OCI-LY1 (cell line): ENCODE measurements at regions not wholly inside any gene's neighbourhood (a gene's known extent, or its start where the extent isn't known, plus 50 kb on each side); places are given as distances from the start of the nearest gene placed in this dataset.

ENCODE experiments used
- H2AFZ ChIP-seq: fragments of 200-600 bp; sonication (generic), shearing (Covaris generic); 2 replicates; pipeline ENCODE4 v1.6.0; 2014; ENCODE audit warnings: antibody characterized with exemption, mild to moderate bottlenecking, low read length
- H3F3A ChIP-seq: fragments of 200-600 bp; sonication (generic), shearing (Covaris generic); 2 replicates; pipeline ENCODE4 v1.6.0; 2014; ENCODE audit warnings: mild to moderate bottlenecking, antibody characterized with exemption, low read length, moderate library complexity; ENCODE audit not compliant: insufficient read depth
- H3K27ac ChIP-seq: fragments of 200-600 bp; sonication (generic); 2 replicates; pipeline ENCODE4 v1.5.1; 2014; ENCODE audit warnings: low read length, mixed run types, mild to moderate bottlenecking, low read depth; ENCODE audit not compliant: poor library complexity, severe bottlenecking
- H3K27me3 ChIP-seq: fragments of 200-600 bp; sonication (generic); 2 replicates; pipeline ENCODE4 v1.6.0; 2014; ENCODE audit warnings: antibody characterized with exemption, mild to moderate bottlenecking, low read length, moderate library complexity; ENCODE audit not compliant: insufficient read depth
- H3K36me3 ChIP-seq: fragments of 200-600 bp; sonication (generic); 2 replicates; pipeline ENCODE4 v1.6.1; 2014; ENCODE audit warnings: mild to moderate bottlenecking, antibody characterized with exemption, low read length, moderate library complexity, mixed read lengths; ENCODE audit not compliant: insufficient read depth
- H3K4me1 ChIP-seq: fragments of 200-600 bp; sonication (generic); 2 replicates; pipeline ENCODE4 v1.5.1; 2014; ENCODE audit warnings: mild to moderate bottlenecking, low read length, moderate library complexity; ENCODE audit not compliant: insufficient read depth, severe bottlenecking
- H3K4me2 ChIP-seq: fragments of 200-600 bp; sonication (generic), shearing (Covaris generic); 2 replicates; pipeline ENCODE4 v1.6.1; 2014; ENCODE audit warnings: low read length
- H3K4me3 ChIP-seq: fragments of 200-600 bp; sonication (generic); 2 replicates; pipeline ENCODE4 v1.5.1; 2014; ENCODE audit warnings: low read length, low read depth, mild to moderate bottlenecking, mixed read lengths; ENCODE audit not compliant: poor library complexity, severe bottlenecking
- H3K79me2 ChIP-seq: fragments of 200-600 bp; shearing (Covaris generic); 2 replicates; pipeline ENCODE4 v1.6.1; 2016; ENCODE audit warnings: mixed run types, low read length, mixed read lengths; ENCODE audit not compliant: insufficient read depth
- H3K9ac ChIP-seq: fragments of 200-600 bp; sonication (generic), shearing (Covaris generic); 2 replicates; pipeline ENCODE4 v1.6.1; 2014; ENCODE audit warnings: mild to moderate bottlenecking, low read length, mixed read lengths
- H3K9me2 ChIP-seq: fragments of 200-600 bp; sonication (generic), shearing (Covaris generic); 2 replicates; pipeline ENCODE4 v1.6.1; 2014; ENCODE audit warnings: low read depth, mild to moderate bottlenecking, low read length, mixed read lengths
- H3K9me3 ChIP-seq: fragments of 200-600 bp; shearing (Covaris generic); 2 replicates; pipeline ENCODE4 v1.6.1; 2014; ENCODE audit warnings: low read length, mixed read lengths
- H4K20me1 ChIP-seq: fragments of 200-600 bp; sonication (generic), shearing (Covaris generic); 2 replicates; pipeline ENCODE4 v1.6.0; 2016; ENCODE audit warnings: mild to moderate bottlenecking, low read length; ENCODE audit not compliant: insufficient read depth
- CTCF ChIP-seq: fragments of 200-600 bp; sonication (generic), shearing (Covaris generic); IDR thresholded peaks from 2 replicates; pipeline ENCODE4 v1.5.1; 2017; ENCODE audit warnings: mild to moderate bottlenecking, antibody characterized with exemption, low read length, moderate library complexity, mixed read lengths
- EZH2 ChIP-seq: fragments of 200-600 bp; sonication (generic), shearing (Covaris generic); IDR thresholded peaks from 2 replicates; pipeline ENCODE4 v1.8.0; 2017; ENCODE audit warnings: borderline replicate concordance, mixed run types, mild to moderate bottlenecking, antibody characterized with exemption, low read length, moderate library complexity, mixed read lengths

- Histone ChIP-seq H3K36me3 (no peaks in the 10 kb centered on the region), H3K9me2 (no peaks in the 10 kb centered on the region), H3K27ac (no peak overlapping the region), H3F3A (no peaks in the 10 kb centered on the region), H3K79me2 (no peaks in the 10 kb centered on the region), H3K4me2 (no peak overlapping the region), H3K9me3 (no peaks in the 10 kb centered on the region), H4K20me1 (no peaks in the 10 kb centered on the region), H3K9ac (no peak overlapping the region), H3K4me1 (no peaks in the 10 kb centered on the region), H3K4me3 (no peak overlapping the region), H2AFZ (no peak overlapping the region), H3K27me3 (no peaks in the 10 kb centered on the region)
- TF ChIP-seq EZH2 (no peak), CTCF (no peak)
Measured at GRCh38 chr2:22525681-22526080, 859.3 kb upstream of the KLHL29 start.

GRCh38 chr2:22530131-22530530, 854.8 kb upstream of the KLHL29 start:
- TF ChIP-seq CTCF = no peak
- no peak for TF ChIP-seq EZH2
- H3K4me1 ChIP-seq = no peaks in the 10 kb centered on the region
- no peaks in the 10 kb centered on the region for H3K9me2 ChIP-seq
- H3K27me3 ChIP-seq = no peaks in the 10 kb centered on the region
- H3K79me2 ChIP-seq = no peaks in the 10 kb centered on the region
- no peak overlapping the region for H2AFZ ChIP-seq
- H4K20me1 ChIP-seq = no peaks in the 10 kb centered on the region
- H3K27ac ChIP-seq = no peak overlapping the region
- H3K4me3 ChIP-seq = no peak overlapping the region
- H3K36me3 ChIP-seq = no peaks in the 10 kb centered on the region
- no peak overlapping the region for H3K4me2 ChIP-seq
- H3K9me3 ChIP-seq = no peaks in the 10 kb centered on the region
- H3K9ac ChIP-seq = no peak overlapping the region
- no peaks in the 10 kb centered on the region for H3F3A ChIP-seq

- no peaks in the 10 kb centered on the region for H3K9me3 ChIP-seq
- no peaks in the 10 kb centered on the region for H3K9me2 ChIP-seq
- H3K27ac ChIP-seq = no peak overlapping the region
- H3F3A ChIP-seq = no peaks in the 10 kb centered on the region
- no peak overlapping the region for H3K9ac ChIP-seq
- H3K4me3 ChIP-seq = no peak overlapping the region
- H3K4me1 ChIP-seq = no peaks in the 10 kb centered on the region
- H3K79me2 ChIP-seq = no peaks in the 10 kb centered on the region
- TF ChIP-seq EZH2 (no peak), CTCF (no peak)
- no peaks in the 10 kb centered on the region for H4K20me1 ChIP-seq
- no peaks in the 10 kb centered on the region for H3K27me3 ChIP-seq
- H2AFZ ChIP-seq = no peak overlapping the region
- H3K36me3 ChIP-seq = no peaks in the 10 kb centered on the region
- H3K4me2 ChIP-seq = no peak overlapping the region
Measured at GRCh38 chr2:22536133-22536532, 848.8 kb upstream of the KLHL29 start.
